Tibial nerve (tissue), 4 donors: ENCODE measurements at regions not wholly inside any gene's neighbourhood (a gene's known extent, or its start where the extent isn't known, plus 50 kb on each side); places are given as distances from the start of the nearest gene placed in this dataset.
"Not testable (repeated sequence)": the region's sequence is repeated elsewhere in the genome, so short reads cannot be mapped to it uniquely, and the experiment has no call there.

Source experiments
- DNase-seq, 2 donors: peaks; one replicate each; pipeline ENCODE4 v3.0.0-alpha.2; 2019; ENCODE audit warnings: low spot score in 2 of 2
- H3K27ac ChIP-seq, 4 donors: fragments of 200-600 bp; sonication (generic) in 3 of 4; one replicate each; pipeline ENCODE4 v1.5.1; 2017 to 2019; ENCODE audit warnings: mild to moderate bottlenecking in 1 of 4
- H3K27me3 ChIP-seq, 2 donors: fragments of 200-600 bp; sonication (generic) in 1 of 2; one replicate each; pipeline versions ENCODE4 v1.5.1 to v1.6.0; 2017 to 2019
- H3K36me3 ChIP-seq, 3 donors: fragments of 200-600 bp; sonication (generic); one replicate each; pipeline ENCODE4 v1.5.1; 2018 to 2019
- H3K4me1 ChIP-seq, 4 donors: fragments of 200-600 bp; sonication (generic) in 3 of 4; one replicate each; pipeline ENCODE4 v1.5.1; 2017 to 2019
- H3K4me3 ChIP-seq, 4 donors: fragments of 200-600 bp; sonication (generic) in 3 of 4; one replicate each; pipeline ENCODE4 v1.5.1; 2017 to 2019; ENCODE audit warnings: mild to moderate bottlenecking in 1 of 4, moderate library complexity in 1 of 4
- H3K9me3 ChIP-seq, 4 donors: fragments of 200-600 bp; sonication (generic) in 3 of 4; one replicate each; pipeline ENCODE4 v1.5.1; 2017 to 2019
- CTCF ChIP-seq, 5 experiments: fragments of 200-600 bp in 3 of 5; fragments of 450-650 bp in 2 of 5; sonication (generic) in 3 of 5; IDR thresholded peaks; one replicate each; pipeline ENCODE4 v1.5.1; 2016 to 2019; ENCODE audit warnings: antibody characterized with exemption in 5 of 5, mild to moderate bottlenecking in 3 of 5, moderate library complexity in 2 of 5
- EP300 ChIP-seq, 2 donors: sonication (generic); formaldehyde crosslinking; IDR thresholded peaks; one replicate each; pipeline ENCODE4 v1.6.1; 2017; ENCODE audit warnings: antibody characterized with exemption in 2 of 2, mild to moderate bottlenecking in 1 of 2
- POLR2A ChIP-seq, 2 donors: fragments of 450-650 bp; IDR thresholded peaks; one replicate each; pipeline ENCODE4 v1.6.1; 2017; ENCODE audit warnings: antibody characterized with exemption in 2 of 2, mild to moderate bottlenecking in 2 of 2, moderate library complexity in 2 of 2
- WGBS, 2 donors: methylation state at CpG; one replicate each; pipeline ENCODE4 v1.1.5; 2018; 5-methylcytosine and 5-hydroxymethylcytosine counted together

GRCh38 chr5:36744773-36745589 is 131.6 kb upstream of the NIPBL start:
- TF ChIP-seq CTCF (IDR thresholded peaks at IDR 0.05) (peak in 2 of 5 experiments; percentile 48 to 64), EP300 (IDR thresholded peaks at IDR 0.05) (no peak)
- Histone ChIP-seq H3K9me3 (no peaks in the 10 kb centered on the region), H3K4me1 (peaks cover 0 to 17% (median 6%) of the 10 kb centered on the region in 4 donors), H3K27ac (peak overlapping the region in 3 of 4 donors; percentile 13 to 70 (median 55)), H3K27me3 (no peaks in the 10 kb centered on the region), H3K4me3 (peak overlapping the region; percentile 41 to 67 (median 58)), H3K36me3 (no peaks in the 10 kb centered on the region)
- DNase-seq, result peak in 1 of 2 donors; percentile 11
- 0 to 1% methylated on average over 25 to 29 of the region's 50 CpGs for WGBS, 2 donors

- not testable (repeated sequence) for H3K27me3 ChIP-seq, H3K4me3 ChIP-seq, H3K9me3 ChIP-seq, DNase-seq, H3K36me3 ChIP-seq, H3K27ac ChIP-seq
- peaks cover 0 to 17% (median 4%) of the 10 kb centered on the region in 4 donors for H3K4me1 ChIP-seq
- 94 to 98% methylated on average over 3 of the region's 4 CpGs for WGBS, 2 donors
Observed at GRCh38 chr5:36747794-36748193, 128.8 kb upstream of the NIPBL start.

- no peaks in the 10 kb centered on the region for H3K9me3 ChIP-seq
- H3K4me1 ChIP-seq, result no peaks in the 10 kb centered on the region
- no peak overlapping the region for H3K4me3 ChIP-seq
- WGBS, 2 donors, result 80 to 100% methylated on average over 1 of the region's 1 CpG
- DNase-seq, result no peak
- no peak overlapping the region for H3K27ac ChIP-seq
- no peaks in the 10 kb centered on the region for H3K27me3 ChIP-seq
- TF ChIP-seq POLR2A (IDR thresholded peaks at IDR 0.05), result no peak
- TF ChIP-seq CTCF (IDR thresholded peaks at IDR 0.05), result no peak
- TF ChIP-seq EP300 (IDR thresholded peaks at IDR 0.05), result no peak
- H3K36me3 ChIP-seq, result no peaks in the 10 kb centered on the region
Observed at GRCh38 chr5:36751886-36752285, 124.7 kb upstream of the NIPBL start.

GRCh38 chr5:36755342-36755741 is 121.2 kb upstream of the NIPBL start:
- DNase-seq, result no peak
- TF ChIP-seq CTCF (IDR thresholded peaks at IDR 0.05), result no peak
- TF ChIP-seq POLR2A (IDR thresholded peaks at IDR 0.05), result no peak
- no peak for TF ChIP-seq EP300 (IDR thresholded peaks at IDR 0.05)
- Histone ChIP-seq H3K36me3 (no peaks in the 10 kb centered on the region), H3K9me3 (no peaks in the 10 kb centered on the region), H3K4me1 (no peaks in the 10 kb centered on the region), H3K27ac (no peak overlapping the region), H3K27me3 (no peaks in the 10 kb centered on the region), H3K4me3 (no peak overlapping the region)
- WGBS, 2 donors, result 77 to 95% methylated on average over 3 of the region's 3 CpGs

- Histone ChIP-seq H3K4me1 (no peaks in the 10 kb centered on the region), H3K4me3 (no peak overlapping the region), H3K9me3 (no peaks in the 10 kb centered on the region), H3K27ac (no peak overlapping the region), H3K36me3 (no peaks in the 10 kb centered on the region), H3K27me3 (no peaks in the 10 kb centered on the region)
- no peak for DNase-seq
- 76 to 80% methylated on average over 1 of the region's 1 CpG for WGBS, 2 donors
- TF ChIP-seq EP300 (IDR thresholded peaks at IDR 0.05) (no peak), POLR2A (IDR thresholded peaks at IDR 0.05) (no peak), CTCF (IDR thresholded peaks at IDR 0.05) (no peak)
Observed at GRCh38 chr5:36755920-36756488, 120.6 kb upstream of the NIPBL start.
